K562 (cell line): ENCODE measurements at regions not wholly inside any gene's neighbourhood (a gene's known extent, or its start where the extent isn't known, plus 50 kb on each side); places are given as distances from the start of the nearest gene placed in this dataset.

Experiments
- ATAC-seq: fragments of 200-7000 bp; cut with Tn5 transposase; 3 replicates; pipeline ENCODE4 v1.9.1; 2020; ENCODE audit warnings: moderate library complexity
- BruUV-seq: library from RNA; stranded (reverse); fragments of 400-500 nt; replicated peaks from 2 replicates; lab custom pipeline; 2021; lab: Mats Ljungman, UMichigan
- CTCF ChIA-PET: fragments of 300-600 bp; formaldehyde crosslinking; extraction: SDS; loops from one replicate; lab custom pipeline; 2021; ENCODE audit warnings: low intra/inter-chr PET ratio; lab: Yijun Ruan, JAX
- POLR2A ChIA-PET: fragments of 300-600, 350-650 bp; sonication (Branson Sonifier 250); formaldehyde crosslinking; extraction: SDS; loops from one replicate; lab custom pipeline; 2021; ENCODE audit warnings: antibody characterized with exemption, inconsistent platforms; lab: Yijun Ruan, JAX
- DNase-seq, 4 experiments: peaks; one replicate each; pipeline versions ENCODE4 v3.0.0 to v3.0.0-alpha.2; 2011 to 2018; ENCODE audit warnings: low spot score in 3 of 4, mixed read lengths in 3 of 4; ENCODE audit errors: extremely low read depth in 1 of 4
- FAIRE-seq: peaks from 2 replicates; lab custom pipeline; 2011; peaks lifted over from hg19 to GRCh38; lab: Jason Lieb, UNC
- H2AFZ ChIP-seq: 2 replicates; pipeline ENCODE4 v1.6.0; 2011; ENCODE audit warnings: low read depth, low read length, control low read depth, inconsistent platforms
- H3K27ac ChIP-seq: fragments of 200-600 bp; 3 replicates; pipeline ENCODE4 v1.8.0; 2011; ENCODE audit warnings: low read depth, mild to moderate bottlenecking, control low read depth, inconsistent platforms, low read length, moderate library complexity, mixed read lengths; ENCODE audit errors: extremely low read depth
- H3K27me3 ChIP-seq, 2 experiments: fragments of 300-600 bp in 1 of 2; 2 replicates in 1 of 2; 3 replicates in 1 of 2; pipeline versions ENCODE4 v1.6.0 to v1.8.0; 2011; ENCODE audit warnings: inconsistent platforms in 2 of 2, low read length in 2 of 2, mild to moderate bottlenecking in 1 of 2, mixed read lengths in 1 of 2, moderate library complexity in 1 of 2; ENCODE audit not compliant: control insufficient read depth in 2 of 2, insufficient read depth in 2 of 2
- H3K36me3 ChIP-seq: fragments of 300-600 bp; 3 replicates; pipeline ENCODE4 v1.8.0; 2011; ENCODE audit warnings: mild to moderate bottlenecking, low read length, inconsistent platforms; ENCODE audit not compliant: control insufficient read depth, insufficient read depth
- H3K4me1 ChIP-seq, 2 experiments: fragments of 200-600 bp in 1 of 2; replicated peaks in 1 of 2; 2 replicates in 1 of 2; 3 replicates in 1 of 2; pipeline versions ENCODE4 v1.5.1 to v1.8.0; 2011; ENCODE audit warnings: inconsistent platforms in 2 of 2, low read length in 2 of 2, mild to moderate bottlenecking in 1 of 2, mixed read lengths in 1 of 2, moderate library complexity in 1 of 2; ENCODE audit not compliant: control insufficient read depth in 2 of 2, insufficient read depth in 2 of 2
- H3K4me2 ChIP-seq: 2 replicates; pipeline ENCODE4 v1.6.1; 2011; ENCODE audit warnings: low read length, control low read depth, inconsistent platforms, mixed read lengths; ENCODE audit not compliant: insufficient read depth
- H3K4me3 ChIP-seq: fragments of 200-600 bp; sonication (generic), shearing (Covaris generic); 2 replicates; pipeline ENCODE4 v1.5.1; 2016; ENCODE audit warnings: control low read depth, inconsistent platforms
- H3K79me2 ChIP-seq: fragments of 200-600 bp; 3 replicates; pipeline ENCODE4 v1.8.0; 2011; ENCODE audit warnings: low read length, inconsistent platforms; ENCODE audit not compliant: control insufficient read depth, insufficient read depth
- H3K9ac ChIP-seq, 2 experiments: 2 replicates each; pipeline versions ENCODE4 v1.6.0 to v1.6.1; 2011; ENCODE audit warnings: low read depth in 2 of 2, low read length in 2 of 2, control low read depth in 1 of 2, inconsistent platforms in 1 of 2, mild to moderate bottlenecking in 1 of 2, mixed read lengths in 1 of 2; ENCODE audit not compliant: insufficient read depth in 1 of 2
- H3K9me1 ChIP-seq: one replicate; pipeline ENCODE4 v1.6.0; 2011; ENCODE audit warnings: inconsistent platforms, mild to moderate bottlenecking, low read length, moderate library complexity; ENCODE audit not compliant: control insufficient read depth, insufficient read depth
- H3K9me3 ChIP-seq: replicated peaks from 2 replicates; pipeline ENCODE4 v1.5.1; 2011; ENCODE audit warnings: low read depth, low read length, inconsistent platforms; ENCODE audit not compliant: control insufficient read depth, insufficient read depth
- H4K20me1 ChIP-seq: replicated peaks from 2 replicates; pipeline ENCODE4 v1.6.1; 2011; ENCODE audit warnings: low read length, inconsistent platforms, mixed read lengths; ENCODE audit not compliant: control insufficient read depth, insufficient read depth
- CBX8 ChIP-seq: fragments of 200-600 bp; sonication (generic); IDR thresholded peaks from 2 replicates; pipeline ENCODE4 v1.6.1; 2012; ENCODE audit warnings: borderline replicate concordance, mixed run types, low read depth, mild to moderate bottlenecking, moderate library complexity, mixed read lengths, low read length, control low read depth, inconsistent platforms; ENCODE audit not compliant: poor library complexity, severe bottlenecking; ENCODE audit errors: extremely low read depth
- L3MBTL2 ChIP-seq: fragments of 450-650 bp; IDR thresholded peaks from 2 replicates; pipeline ENCODE4 v1.6.1; 2016; ENCODE audit warnings: mild to moderate bottlenecking, moderate library complexity
- SMARCA5 ChIP-seq: fragments of 450-650 bp; IDR thresholded peaks from 2 replicates; pipeline ENCODE4 v1.6.1; 2016
- SRSF9 ChIP-seq: fragments of 200-400 bp; formaldehyde crosslinking; IDR thresholded peaks from 2 replicates; pipeline ENCODE4 v1.6.1; 2017; ENCODE audit warnings: low read depth, low read length, borderline replicate concordance
- VEZF1 ChIP-seq: fragments of 200-800 bp; sonication (Bioruptor generic); IDR thresholded peaks from 2 replicates; pipeline ENCODE4 v1.6.1; 2017; ENCODE audit warnings: missing genetic modification characterization, missing compliant biosample characterization
- ZBTB5 ChIP-seq: fragments of 450-650 bp; IDR thresholded peaks from 2 replicates; pipeline ENCODE4 v1.6.1; 2017; ENCODE audit warnings: antibody characterized with exemption
- ZNF766 ChIP-seq: fragments of 200-800 bp; sonication (Bioruptor generic); conservative IDR thresholded peaks from 2 replicates; pipeline ENCODE4 v1.6.1; 2016; ENCODE audit warnings: missing genetic modification characterization, missing compliant biosample characterization
- WGBS: fragments of 100-300 bp; shearing (Covaris generic); methylation state at CpG from one replicate; pipeline ENCODE4 v1.1.6; 2016; ENCODE audit warnings: low coverage, mixed read lengths; ENCODE audit not compliant: insufficient coverage; ENCODE audit errors: missing lambda C conversion rate; 5-methylcytosine and 5-hydroxymethylcytosine counted together
- in situ Hi-C: fragments of 300-500 bp; cut with MboI; formaldehyde crosslinking; loops from 4 replicates; pipeline ENCODE4 v1.15.0; 2018; ENCODE audit warnings: inconsistent platforms, mixed read lengths
- intact Hi-C: fragments of 100-400 bp; cut with micrococcal nuclease; formaldehyde crosslinking; loops from 2 replicates; pipeline ENCODE4 v1.14.2; 2022
- TF ChIP-seq, protein P1 (sequence below), 2 experiments: fragments of 450-650 bp in 1 of 2; IDR thresholded peaks; 2 replicates each; pipeline ENCODE4 v1.6.1; 2011 to 2017; ENCODE audit warnings: low read depth in 2 of 2, antibody characterized with exemption in 1 of 2, borderline replicate concordance in 1 of 2, low read length in 1 of 2, mild to moderate bottlenecking in 1 of 2, mixed read lengths in 1 of 2; ENCODE audit not compliant: control insufficient read depth in 1 of 2

- CTCF ChIA-PET: no interaction called here
These were observed 284.1 kb upstream of the TENM3 start for GRCh38 chr4:181959121-181959520.

More at GRCh38 chr4:181959121-181959520, 284.1 kb upstream of the TENM3 start:
- no peak overlapping the region for H3K4me3 ChIP-seq
- no peak overlapping the region for H2AFZ ChIP-seq
- H3K4me2 ChIP-seq: no peak overlapping the region
- H3K4me1 ChIP-seq: no peaks in the 10 kb centered on the region
- 0% methylated on average over 3 of the region's 3 CpGs for whole genome bisulfite sequencing
- no peak for TF ChIP-seq SRSF9
- TF ChIP-seq L3MBTL2: no peak
- no peak for TF ChIP-seq CBX8
- TF ChIP-seq VEZF1 (CRISPR knock-in tag): no peak
- no peak for TF ChIP-seq ZBTB5
- TF ChIP-seq, protein P1, sequence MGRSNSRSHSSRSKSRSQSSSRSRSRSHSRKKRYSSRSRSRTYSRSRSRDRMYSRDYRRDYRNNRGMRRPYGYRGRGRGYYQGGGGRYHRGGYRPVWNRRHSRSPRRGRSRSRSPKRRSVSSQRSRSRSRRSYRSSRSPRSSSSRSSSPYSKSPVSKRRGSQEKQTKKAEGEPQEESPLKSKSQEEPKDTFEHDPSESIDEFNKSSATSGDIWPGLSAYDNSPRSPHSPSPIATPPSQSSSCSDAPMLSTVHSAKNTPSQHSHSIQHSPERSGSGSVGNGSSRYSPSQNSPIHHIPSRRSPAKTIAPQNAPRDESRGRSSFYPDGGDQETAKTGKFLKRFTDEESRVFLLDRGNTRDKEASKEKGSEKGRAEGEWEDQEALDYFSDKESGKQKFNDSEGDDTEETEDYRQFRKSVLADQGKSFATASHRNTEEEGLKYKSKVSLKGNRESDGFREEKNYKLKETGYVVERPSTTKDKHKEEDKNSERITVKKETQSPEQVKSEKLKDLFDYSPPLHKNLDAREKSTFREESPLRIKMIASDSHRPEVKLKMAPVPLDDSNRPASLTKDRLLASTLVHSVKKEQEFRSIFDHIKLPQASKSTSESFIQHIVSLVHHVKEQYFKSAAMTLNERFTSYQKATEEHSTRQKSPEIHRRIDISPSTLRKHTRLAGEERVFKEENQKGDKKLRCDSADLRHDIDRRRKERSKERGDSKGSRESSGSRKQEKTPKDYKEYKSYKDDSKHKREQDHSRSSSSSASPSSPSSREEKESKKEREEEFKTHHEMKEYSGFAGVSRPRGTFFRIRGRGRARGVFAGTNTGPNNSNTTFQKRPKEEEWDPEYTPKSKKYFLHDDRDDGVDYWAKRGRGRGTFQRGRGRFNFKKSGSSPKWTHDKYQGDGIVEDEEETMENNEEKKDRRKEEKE (IDR thresholded peaks at IDR 0.05; ENCODE audit: borderline replicate concordance in 1 of 2, control insufficient read depth in 1 of 2, low read depth in 2 of 2, low read length in 1 of 2): no peak
- TF ChIP-seq ZNF766: no peak
- TF ChIP-seq SMARCA5: no peak
- no TSS peak for BruUV-seq
- no peaks in the 10 kb centered on the region for H3K9me1 ChIP-seq
- H4K20me1 ChIP-seq: no peaks in the 10 kb centered on the region
- POLR2A ChIA-PET: no interaction called here
- FAIRE-seq (no peak), ATAC-seq (no peak), DNase-seq (no peak)
- no peak overlapping the region for H3K27ac ChIP-seq
- H3K79me2 ChIP-seq: no peaks in the 10 kb centered on the region
- intact Hi-C loops (no loop called here), in situ Hi-C loops (no loop called here)
- H3K27me3 ChIP-seq: no peaks in the 10 kb centered on the region
- no peaks in the 10 kb centered on the region; the same call in 1 of the 2 replicates for H3K9me3 ChIP-seq
- H3K36me3 ChIP-seq: no peaks in the 10 kb centered on the region
- no peak overlapping the region for H3K9ac ChIP-seq
